ENCODE measurements at regions not wholly inside any gene's neighbourhood (a gene's known extent, or its start where the extent isn't known, plus 50 kb on each side); places are given as distances from the start of the nearest gene placed in this dataset.

- Histone ChIP-seq H3K9me1 (ENCODE audit: control insufficient read depth, extremely low read depth, insufficient read depth, low read length) (no peaks in the 10 kb centered on the region), H3K9ac (ENCODE audit: control insufficient read depth, extremely low read depth, insufficient read depth, low read length) (no peak overlapping the region), H3K27me3 (ENCODE audit: control insufficient read depth, extremely low read depth, insufficient read depth, low read length) (no peaks in the 10 kb centered on the region), H3K9me3 (ENCODE audit: control insufficient read depth, low read depth, low read length) (no peaks in the 10 kb centered on the region), H3K4me3 (ENCODE audit: control insufficient read depth in 2 of 3, extremely low read depth in 1 of 3, insufficient read depth in 2 of 3, low read depth in 1 of 3, low read length in 3 of 3) (no peak overlapping the region), H3K4me1 (ENCODE audit: control insufficient read depth, extremely low read depth, insufficient read depth, low read length) (no peaks in the 10 kb centered on the region), H3K4me2 (ENCODE audit: control insufficient read depth, extremely low read depth, insufficient read depth, low read depth, low read length) (no peak overlapping the region), H3K27ac (ENCODE audit: control insufficient read depth, insufficient read depth, low read length) (no peak overlapping the region), H3K79me2 (ENCODE audit: control insufficient read depth, insufficient read depth, low read length) (no peaks in the 10 kb centered on the region), H3K36me3 (ENCODE audit: control insufficient read depth in 2 of 2, extremely low read depth in 1 of 2, insufficient read depth in 2 of 2, low read length in 2 of 2) (no peaks in the 10 kb centered on the region), H4K20me1 (ENCODE audit: control insufficient read depth, extremely low read depth, insufficient read depth, low read length) (no peaks in the 10 kb centered on the region), H2AFZ (ENCODE audit: control insufficient read depth, low read length) (no peak overlapping the region)
- FAIRE-seq (no peak), DNase-seq (ENCODE audit: low read depth, low spot score) (no peak)
- dilution Hi-C loops (cut with MboI; ENCODE audit: extremely low pct_ligation_motif_present, low sequenced_read_pairs): no loop called here
- TF ChIP-seq EZH2 (IDR thresholded peaks at IDR 0.05; ENCODE audit: low read length) (no peak), CTCF (optimal IDR thresholded peaks at IDR 0.05 in 1 of 3, IDR thresholded peaks at IDR 0.05 in 1 of 3, conservative IDR thresholded peaks at IDR 0.05 in 1 of 3; ENCODE audit: extremely low read depth in 1 of 3, insufficient read depth in 2 of 3, low read length in 3 of 3) (no peak)
Observed at GRCh38 chr5:162503796-162504195, 436.2 kb downstream of the GABRG2 start.

- no peak overlapping the region for H3K4me2 ChIP-seq (ENCODE audit: control insufficient read depth, extremely low read depth, insufficient read depth, low read depth, low read length)
Observed at GRCh38 chr5:162512935-162513565, 445.5 kb downstream of the GABRG2 start.

More at GRCh38 chr5:162512935-162513565, 445.5 kb downstream of the GABRG2 start:
- Histone ChIP-seq H2AFZ (ENCODE audit: control insufficient read depth, low read length) (no peak overlapping the region), H3K9ac (ENCODE audit: control insufficient read depth, extremely low read depth, insufficient read depth, low read length) (no peak overlapping the region), H3K9me3 (ENCODE audit: control insufficient read depth, low read depth, low read length) (no peaks in the 10 kb centered on the region), H3K9me1 (ENCODE audit: control insufficient read depth, extremely low read depth, insufficient read depth, low read length) (no peaks in the 10 kb centered on the region), H4K20me1 (ENCODE audit: control insufficient read depth, extremely low read depth, insufficient read depth, low read length) (no peaks in the 10 kb centered on the region), H3K4me3 (ENCODE audit: control insufficient read depth in 2 of 3, extremely low read depth in 1 of 3, insufficient read depth in 2 of 3, low read depth in 1 of 3, low read length in 3 of 3) (no peak overlapping the region), H3K4me1 (ENCODE audit: control insufficient read depth, extremely low read depth, insufficient read depth, low read length) (no peaks in the 10 kb centered on the region), H3K36me3 (ENCODE audit: control insufficient read depth in 2 of 2, extremely low read depth in 1 of 2, insufficient read depth in 2 of 2, low read length in 2 of 2) (no peaks in the 10 kb centered on the region), H3K27ac (ENCODE audit: control insufficient read depth, insufficient read depth, low read length) (no peak overlapping the region), H3K27me3 (ENCODE audit: control insufficient read depth, extremely low read depth, insufficient read depth, low read length) (no peaks in the 10 kb centered on the region), H3K79me2 (ENCODE audit: control insufficient read depth, insufficient read depth, low read length) (no peaks in the 10 kb centered on the region)
- TF ChIP-seq EZH2 (IDR thresholded peaks at IDR 0.05; ENCODE audit: low read length): no peak
- no peak for TF ChIP-seq CTCF (optimal IDR thresholded peaks at IDR 0.05 in 1 of 3, IDR thresholded peaks at IDR 0.05 in 1 of 3, conservative IDR thresholded peaks at IDR 0.05 in 1 of 3; ENCODE audit: extremely low read depth in 1 of 3, insufficient read depth in 2 of 3, low read length in 3 of 3)
- FAIRE-seq: no peak
- dilution Hi-C loops (cut with MboI; ENCODE audit: extremely low pct_ligation_motif_present, low sequenced_read_pairs): no loop called here
- no peak for DNase-seq (ENCODE audit: low read depth, low spot score)

Measured in keratinocyte (primary cell).